HG03066 (cell line): ENCODE measurements at regions not wholly inside any gene's neighbourhood (a gene's known extent, or its start where the extent isn't known, plus 50 kb on each side); places are given as distances from the start of the nearest gene placed in this dataset.
"Not testable (repeated sequence)": the region's sequence is repeated elsewhere in the genome, so short reads cannot be mapped to it uniquely, and the experiment has no call there.

Source experiments
- ATAC-seq: cut with Tn5 transposase; IDR thresholded peaks from one replicate; pipeline ENCODE4 v1.9.1; 2021; ENCODE audit warnings: low read depth; ENCODE audit not compliant: unreplicated experiment

DNA sequence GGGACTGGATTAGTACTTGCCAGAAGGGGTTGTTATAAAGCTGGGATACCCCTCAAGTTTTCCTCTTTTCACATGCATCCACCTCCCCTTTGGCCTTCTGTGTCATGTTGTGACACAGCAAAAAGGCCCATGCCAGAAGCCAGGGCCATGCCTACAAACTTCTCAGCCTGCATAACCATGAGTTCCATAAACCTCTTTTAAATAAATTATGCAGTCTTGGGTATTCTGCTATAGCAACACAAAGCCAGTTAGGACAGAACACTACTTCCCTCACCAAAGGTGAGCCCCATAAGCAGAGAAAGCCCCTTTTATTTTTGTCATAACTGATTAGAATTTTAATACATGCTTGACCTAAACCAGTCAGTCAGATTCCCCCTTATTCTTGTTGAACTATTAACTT is 801.3 kb downstream of the DNAH5 start:
- ATAC-seq, result no peak

DNA sequence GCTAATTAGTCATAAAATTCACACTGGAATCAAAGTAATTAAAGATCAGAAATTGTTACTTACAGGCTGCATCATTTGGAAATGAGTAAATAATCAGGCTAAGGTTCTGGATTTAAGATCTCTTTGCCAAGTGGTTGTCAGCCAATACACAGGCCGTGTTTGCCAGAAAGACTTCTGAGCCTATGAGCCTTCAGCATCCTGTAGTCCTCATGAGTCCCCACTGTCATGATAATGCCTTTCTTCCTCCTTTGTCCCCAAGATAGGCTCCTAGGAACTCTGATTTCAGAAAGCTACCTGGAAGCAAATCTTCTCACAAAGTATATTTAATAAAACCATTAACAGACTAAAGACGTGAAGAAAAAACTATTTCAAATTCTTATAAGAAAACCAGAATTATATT is 810.5 kb downstream of the DNAH5 start:
- no peak for ATAC-seq

DNA sequence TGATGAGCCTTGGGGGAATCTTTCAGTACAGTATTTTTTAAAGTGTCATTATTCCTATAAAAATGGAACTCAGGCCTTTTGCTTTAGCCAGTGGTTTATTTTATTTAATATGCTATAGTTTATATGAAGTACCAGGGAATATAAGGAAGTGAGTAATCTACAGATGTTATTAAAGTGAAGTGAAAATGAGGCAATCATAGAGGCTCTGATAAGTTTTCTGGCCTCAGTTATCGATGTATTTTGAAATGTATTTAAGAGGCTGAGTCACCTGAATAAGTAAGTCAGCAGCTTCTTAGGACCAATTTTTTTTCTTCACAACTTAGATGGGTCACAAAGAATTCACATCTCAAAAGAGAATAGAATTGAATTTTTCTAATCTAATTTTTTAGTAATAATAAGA is 829.0 kb downstream of the DNAH5 start:
- ATAC-seq, result no peak

DNA sequence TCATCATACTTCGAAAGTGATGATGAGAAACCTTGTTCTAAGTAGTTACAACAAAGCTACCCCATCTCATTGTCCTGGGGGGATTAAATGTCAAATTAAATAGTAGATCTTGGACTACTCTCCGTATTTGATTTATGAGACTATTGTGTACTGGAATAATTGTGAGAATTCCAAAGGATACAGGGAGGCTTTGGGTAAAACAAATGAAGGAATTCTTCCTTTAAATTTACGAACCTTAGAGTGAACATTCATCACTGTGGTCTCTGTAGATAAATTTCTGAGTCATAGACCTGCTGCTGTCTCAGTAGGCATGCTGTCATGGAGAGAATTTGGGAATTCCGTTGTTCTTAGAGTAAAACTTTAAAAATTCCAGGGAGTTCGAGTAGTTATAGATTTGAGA is 836.2 kb downstream of the DNAH5 start:
- no peak for ATAC-seq

DNA sequence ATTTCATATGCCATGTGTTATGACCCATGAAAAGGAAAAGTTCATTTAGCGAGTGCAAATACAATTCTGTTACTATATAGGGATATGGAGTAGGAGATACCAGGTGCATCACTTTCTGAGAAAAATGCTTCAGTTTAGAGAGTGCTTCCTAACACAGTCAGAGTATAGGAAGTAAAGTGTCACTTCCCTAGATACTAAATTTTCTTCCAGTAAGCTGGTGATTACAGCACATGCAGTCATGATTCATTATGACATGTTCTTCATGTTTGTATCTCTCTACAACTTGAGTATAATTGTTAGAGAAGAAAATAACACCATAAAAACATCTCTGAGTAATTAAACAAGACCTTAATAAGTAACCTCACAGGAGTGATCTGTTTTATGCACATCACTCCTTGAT is 837.0 kb downstream of the DNAH5 start:
- no peak for ATAC-seq

DNA sequence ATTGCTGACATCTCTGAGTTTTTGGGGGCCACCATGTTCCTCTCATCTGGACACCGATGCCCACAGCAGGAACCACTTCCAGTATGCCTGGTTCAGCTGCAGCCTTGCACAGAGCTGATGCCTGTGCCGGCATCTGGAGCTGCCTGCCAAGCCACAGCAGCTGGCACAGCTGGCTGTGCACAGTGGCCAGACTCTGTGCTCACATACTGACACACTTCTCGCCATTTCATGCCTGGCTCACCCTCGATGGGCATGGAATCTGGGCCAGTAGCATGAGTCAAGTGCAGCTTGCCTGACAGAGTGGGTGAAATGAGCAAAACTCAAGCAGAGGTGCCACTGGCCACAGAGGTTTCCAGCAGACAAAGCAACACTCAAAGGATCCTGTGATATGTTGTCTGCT is 863.4 kb downstream of the DNAH5 start:
- ATAC-seq, result no peak

DNA sequence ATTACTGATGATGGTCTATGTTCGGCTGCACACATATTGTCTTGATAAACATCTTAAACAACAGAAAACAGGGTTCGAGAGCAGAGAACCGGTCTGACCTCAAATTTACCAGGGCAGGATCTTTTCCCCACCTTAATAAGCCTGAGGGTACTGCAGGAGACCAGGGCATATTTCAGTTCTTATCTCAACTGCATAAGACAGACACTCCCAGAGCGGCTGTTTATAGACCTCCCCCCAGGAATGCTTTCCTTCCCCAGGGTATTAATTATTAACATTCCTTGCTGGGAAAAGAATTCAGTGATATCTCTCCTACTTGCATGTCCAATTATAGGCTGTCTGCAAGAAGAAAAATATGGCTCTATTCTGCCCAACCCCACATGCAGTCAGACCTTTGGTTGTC is 871.6 kb downstream of the DNAH5 start:
- ATAC-seq, result not testable (repeated sequence)

DNA sequence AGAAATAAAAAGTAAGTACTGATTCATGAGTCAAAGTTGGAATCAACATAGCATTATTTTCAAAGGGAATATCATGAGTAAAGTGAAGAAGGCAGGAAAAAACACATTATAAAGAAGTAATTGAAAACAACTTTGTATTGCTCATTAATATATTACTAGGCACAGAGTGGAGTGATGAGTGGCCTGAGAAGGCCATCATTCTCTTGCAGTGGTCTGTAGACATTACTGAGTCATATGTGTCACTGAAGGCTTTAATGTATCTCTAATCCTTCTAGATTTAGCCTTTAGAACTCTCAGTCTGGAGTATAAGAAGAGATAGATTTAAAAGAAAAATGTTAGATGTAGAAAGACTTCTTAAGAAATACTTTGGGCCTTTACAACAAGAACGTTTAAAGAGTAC is 881.4 kb downstream of the DNAH5 start:
- no peak for ATAC-seq

DNA sequence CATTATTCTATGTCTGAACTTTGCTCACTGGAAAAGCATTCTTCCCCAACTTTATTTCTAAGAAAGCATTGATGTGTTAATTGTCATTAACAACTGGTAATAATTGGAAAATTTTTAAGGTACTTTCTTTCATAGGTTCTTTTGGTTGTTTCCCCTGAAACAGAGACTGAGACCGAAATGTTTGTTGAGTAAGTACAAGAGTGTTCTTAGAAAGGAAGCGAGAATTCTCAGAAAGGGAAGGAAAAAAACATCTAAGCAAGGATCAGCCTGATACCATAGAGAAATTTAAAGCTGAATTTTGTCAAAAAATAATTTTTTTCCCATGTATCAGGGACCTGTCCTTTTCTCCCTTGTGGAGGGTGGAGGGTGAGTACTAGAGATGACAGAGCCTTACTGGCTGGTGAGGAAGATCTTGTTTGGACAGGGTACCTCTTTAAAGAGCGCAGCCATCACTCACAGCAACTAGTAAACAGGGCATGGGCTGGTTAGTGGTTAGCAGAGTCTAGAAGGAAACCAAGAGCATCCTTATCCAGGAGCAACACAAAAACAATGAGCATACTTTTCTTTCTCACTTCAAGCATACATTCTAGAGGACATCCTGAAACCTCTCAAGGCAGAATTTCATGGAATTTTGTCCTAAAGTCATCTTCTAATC is 898.5 kb downstream of the DNAH5 start:
- no peak for ATAC-seq

DNA sequence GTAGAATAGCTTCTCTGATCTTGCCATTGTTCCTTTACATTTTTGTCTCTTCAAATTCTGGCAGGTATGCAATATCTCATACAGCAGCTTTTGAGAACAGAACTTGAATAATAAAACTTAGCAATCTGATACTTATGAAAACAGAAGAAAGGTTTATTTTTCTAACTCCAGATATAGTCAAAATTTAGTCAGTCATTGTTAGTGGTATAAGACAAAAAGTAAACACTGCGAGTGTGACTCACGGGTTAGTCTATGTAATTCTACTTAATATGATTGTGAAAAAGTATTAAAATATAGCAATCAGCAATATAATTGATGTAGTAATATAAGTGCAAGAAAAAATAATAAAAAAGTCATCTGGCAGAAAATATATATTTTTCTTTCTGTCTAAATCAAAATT is 910.4 kb downstream of the DNAH5 start:
- ATAC-seq, result no peak

DNA sequence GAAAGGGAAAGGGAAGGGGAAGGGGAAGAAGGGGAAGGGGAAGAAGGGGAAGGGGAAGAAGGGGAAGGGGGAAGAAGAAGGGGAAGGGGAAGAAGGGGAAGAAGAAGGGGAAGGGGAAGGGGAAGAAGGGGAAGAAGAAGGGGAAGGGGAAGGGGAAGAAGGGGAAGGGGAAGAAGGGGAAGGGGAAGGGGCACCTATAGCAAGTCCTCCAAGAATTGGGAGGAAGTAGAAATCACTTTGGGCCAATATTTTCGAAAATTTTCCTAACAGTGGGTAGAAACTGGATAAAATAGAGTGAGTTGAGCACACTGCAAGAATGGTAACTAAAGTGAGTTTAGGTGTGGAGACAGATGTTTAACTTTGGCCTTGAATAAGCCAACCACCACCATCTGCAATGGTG is 915.3 kb downstream of the DNAH5 start:
- ATAC-seq, result no peak

DNA sequence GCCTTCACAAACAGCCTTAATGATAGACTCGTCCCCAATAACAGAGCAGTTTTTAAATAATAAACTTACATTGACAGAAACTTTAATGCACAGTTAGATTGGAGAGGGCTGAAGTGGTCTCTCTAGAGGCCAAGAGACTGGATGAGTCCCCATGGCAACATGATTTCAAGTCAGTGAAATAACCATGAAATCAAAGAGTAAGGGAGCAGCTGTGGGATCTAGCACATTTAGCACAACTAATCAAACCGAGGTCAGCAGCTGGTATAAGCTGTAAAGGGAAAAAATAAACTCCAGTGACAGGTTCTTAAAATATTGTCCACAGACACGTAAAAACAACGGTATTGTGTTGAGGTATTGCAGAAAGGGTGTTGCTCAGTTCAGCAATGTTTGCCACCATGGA is 916.6 kb downstream of the DNAH5 start:
- ATAC-seq, result no peak

DNA sequence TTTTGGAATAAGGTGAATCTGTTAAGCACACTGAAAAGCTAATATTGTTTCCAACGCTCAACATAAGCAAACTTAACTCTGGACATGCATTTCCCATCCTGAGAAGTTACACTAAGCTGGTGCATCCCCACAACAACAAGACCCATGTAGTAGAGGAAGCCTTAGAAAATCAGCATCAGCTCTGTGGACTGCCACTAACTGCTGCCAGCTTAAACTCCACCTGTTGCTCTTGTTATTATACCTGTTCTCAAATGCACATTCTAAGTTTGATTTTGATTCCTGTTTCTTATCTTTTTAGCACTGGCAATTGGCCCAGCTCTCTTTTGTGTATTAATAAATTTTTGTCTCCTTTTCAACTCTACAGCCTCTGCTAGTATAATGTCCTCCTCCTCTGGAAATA is 924.8 kb downstream of the DNAH5 start:
- ATAC-seq, result no peak

DNA sequence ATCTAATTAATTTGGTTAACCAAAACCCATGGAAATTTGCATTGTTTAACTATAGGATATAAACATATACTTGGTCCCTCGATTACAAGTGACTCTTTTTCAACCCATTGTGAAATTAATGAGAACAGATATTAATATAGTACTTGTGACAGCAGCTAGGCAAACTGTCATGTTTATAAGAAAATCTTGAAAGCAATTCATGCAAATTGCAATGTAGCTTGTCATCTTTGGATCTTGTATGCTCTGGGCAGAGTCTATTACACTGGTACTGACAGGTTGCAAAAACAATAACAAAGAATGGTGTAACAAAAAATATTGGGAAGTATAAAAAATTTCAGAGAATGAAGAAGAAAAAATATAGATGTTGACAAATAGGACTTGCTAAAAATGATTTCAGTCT is 941.0 kb downstream of the DNAH5 start:
- ATAC-seq, result no peak

DNA sequence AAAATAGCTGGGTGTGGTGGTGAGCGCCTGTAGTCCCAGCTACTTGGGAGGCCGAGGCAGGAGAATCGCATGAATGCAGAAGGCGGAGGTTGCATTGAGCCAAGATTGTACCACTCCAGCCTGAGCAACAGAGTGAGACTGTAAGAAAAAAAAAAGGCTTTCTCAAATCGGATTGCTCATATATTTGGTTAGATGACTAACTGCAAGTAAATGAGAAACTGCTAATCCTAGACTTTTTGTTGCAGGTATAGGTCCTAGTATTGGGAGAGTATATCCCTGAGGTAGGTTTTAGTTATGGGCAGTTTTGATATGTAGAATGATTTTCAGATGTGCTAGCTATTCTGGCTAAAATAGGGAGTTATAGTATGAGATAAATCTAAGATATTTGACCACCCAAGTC is 944.8 kb downstream of the DNAH5 start:
- no peak for ATAC-seq

DNA sequence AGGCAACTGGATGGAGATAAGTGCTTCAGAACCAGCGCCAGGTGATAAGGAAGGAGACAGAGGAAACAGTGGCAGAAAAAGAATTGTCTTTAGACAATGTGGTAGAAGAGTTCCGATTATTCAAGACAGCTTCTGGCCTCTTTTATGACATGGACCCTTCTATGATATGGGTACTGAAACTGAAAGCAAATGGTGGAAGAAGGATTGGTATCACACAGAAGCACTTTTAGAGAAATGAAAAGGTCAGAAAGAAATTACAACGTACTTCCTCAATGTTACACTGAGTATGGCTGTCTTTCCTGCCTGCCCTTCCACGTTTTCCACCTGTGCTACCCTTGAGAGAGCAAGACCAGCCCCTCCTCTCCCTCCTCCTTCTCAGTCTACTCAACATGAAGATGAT is 959.3 kb downstream of the DNAH5 start:
- ATAC-seq, result no peak

DNA sequence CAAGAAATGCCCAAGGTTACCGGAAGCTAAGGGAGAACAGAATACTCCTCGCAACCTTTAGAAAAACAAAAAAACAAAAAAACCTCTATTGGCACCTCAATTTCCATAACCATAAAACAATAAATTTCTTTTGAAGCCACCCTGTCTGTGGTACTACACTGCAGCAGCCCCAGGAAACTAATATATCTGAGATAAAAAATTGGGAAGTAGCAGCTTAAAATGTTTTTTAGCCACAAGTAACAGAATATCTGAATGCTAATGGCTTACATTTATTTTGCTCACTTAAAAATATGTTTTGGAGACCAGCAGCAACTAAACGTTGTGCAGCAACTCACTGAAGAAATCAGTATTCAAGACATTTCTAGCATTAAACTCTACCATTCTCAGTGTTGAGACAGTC is 969.6 kb downstream of the DNAH5 start:
- ATAC-seq, result no peak

DNA sequence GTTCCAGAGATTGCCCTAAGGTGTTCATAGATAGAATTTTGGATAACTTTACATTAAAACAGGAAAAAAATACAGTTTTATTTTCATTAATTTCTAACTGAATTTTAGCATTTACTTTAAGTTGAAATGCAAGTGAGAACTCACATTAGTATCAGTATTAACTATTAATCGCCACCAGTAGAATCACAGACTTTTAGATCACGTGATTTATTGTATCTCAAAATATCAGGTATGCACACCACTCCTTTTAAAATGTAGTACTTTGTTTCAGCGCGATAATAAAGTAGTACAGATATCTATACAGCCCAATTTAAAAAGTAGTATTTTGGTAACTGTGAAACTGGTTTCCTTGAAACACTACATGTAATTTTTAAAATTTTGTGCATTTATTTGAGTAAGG is 978.7 kb downstream of the DNAH5 start:
- ATAC-seq, result no peak

DNA sequence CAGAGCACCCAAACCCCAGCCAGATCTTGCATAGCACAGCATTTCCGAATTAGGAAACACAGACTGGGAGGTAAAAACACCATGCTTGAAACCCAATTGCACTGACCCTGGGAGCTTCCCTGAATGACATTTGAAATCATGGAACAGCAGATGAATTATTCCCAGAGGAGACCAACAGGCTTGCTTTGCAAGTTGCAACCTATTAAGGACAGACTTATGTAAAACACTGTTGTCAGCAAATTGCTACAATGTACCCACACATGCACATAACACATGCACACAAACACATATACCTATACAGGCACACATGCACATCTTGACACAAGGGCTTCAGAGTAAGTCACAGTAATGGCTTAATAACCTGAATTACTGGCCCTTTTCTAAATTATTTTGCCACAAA is 984.8 kb downstream of the DNAH5 start:
- no peak for ATAC-seq

DNA sequence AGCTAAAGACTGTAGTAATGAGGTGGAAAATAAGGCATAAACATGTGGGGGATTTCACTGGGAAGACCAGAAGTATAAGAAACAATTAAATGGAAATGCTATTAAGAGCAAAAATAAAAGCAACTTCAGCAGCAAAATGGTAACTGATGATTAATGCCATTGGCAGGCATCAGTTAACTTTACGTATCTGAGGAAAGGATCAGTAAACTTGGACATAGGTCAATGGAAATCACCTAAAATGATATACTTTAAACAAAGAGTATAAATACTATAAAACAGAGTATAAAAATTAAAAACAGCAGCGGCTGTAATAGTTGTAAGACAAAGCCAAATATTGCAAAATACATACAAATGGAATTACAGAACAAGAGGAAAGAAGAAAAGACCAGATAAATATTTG is 992.1 kb downstream of the DNAH5 start:
- no peak for ATAC-seq

DNA sequence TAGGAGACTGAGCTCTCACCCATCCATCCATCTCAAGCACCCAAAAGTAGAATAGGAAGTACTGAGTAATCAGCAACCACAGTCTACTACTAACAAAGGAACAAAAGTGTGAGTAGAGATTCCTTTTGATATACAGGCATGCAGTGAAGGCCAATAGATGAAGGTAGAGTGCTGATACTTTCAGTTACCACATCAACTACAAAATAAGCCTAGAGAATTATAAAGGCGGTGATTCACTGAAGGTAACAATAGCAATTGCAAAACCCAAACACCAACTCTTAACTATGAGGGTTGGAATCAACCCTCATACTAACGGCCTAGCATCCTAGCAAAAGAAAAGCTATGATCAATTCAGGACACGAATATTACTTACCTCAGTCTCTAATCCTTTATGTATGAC is 992.6 kb downstream of the DNAH5 start:
- ATAC-seq, result no peak

DNA sequence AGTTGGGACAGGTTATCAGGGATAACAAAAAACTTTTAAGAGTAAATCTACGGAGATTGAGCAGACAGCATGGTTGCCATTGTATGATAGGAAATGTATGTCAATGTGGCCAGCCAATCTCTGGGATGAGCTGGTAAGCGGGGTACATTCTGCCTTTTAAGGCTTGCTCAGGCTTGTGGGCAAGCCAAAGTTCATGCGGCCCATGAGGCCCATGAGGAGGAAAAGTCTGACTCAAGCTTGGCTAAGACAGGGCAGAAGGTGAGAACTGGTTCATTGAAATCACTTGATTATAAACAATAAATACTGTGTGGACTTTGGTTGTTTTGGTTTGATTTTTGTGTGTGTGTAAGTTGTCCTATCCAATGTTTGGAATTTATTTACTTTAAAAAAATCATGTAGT is 997.1 kb downstream of the DNAH5 start:
- ATAC-seq, result no peak

DNA sequence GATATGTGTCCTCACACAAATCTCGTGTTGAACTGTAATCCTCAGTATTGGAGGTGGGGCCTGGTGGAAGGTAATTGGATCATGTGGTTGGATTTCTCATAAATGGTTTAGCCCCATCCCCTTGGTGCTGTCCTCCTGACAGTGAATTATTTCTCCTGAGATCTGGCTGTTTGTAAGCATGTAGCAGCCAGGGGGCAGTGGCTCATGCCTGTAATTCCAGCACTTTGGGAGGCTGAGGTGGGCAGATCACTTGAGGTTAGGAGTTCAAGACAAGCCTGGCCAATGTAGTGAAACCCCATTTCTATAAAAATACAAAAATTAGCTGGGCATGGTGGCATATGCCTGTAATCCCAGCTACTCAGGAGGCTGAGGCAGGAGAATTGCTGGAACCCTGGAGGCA is 999.0 kb downstream of the DNAH5 start:
- not testable (repeated sequence) for ATAC-seq
